IMR-90 (cell line): ENCODE measurements at regions not wholly inside any gene's neighbourhood (a gene's known extent, or its start where the extent isn't known, plus 50 kb on each side); places are given as distances from the start of the nearest gene placed in this dataset.

Experiments used
- ATAC-seq: fragments of 200-7000 bp; cut with Tn5 transposase; 2 replicates; pipeline ENCODE4 v1.9.1; 2020; ENCODE audit warnings: low read depth, mild to moderate bottlenecking, moderate library complexity
- BruUV-seq: library from RNA; stranded (reverse); fragments of 400-500 nt; replicated peaks from 2 replicates; lab custom pipeline; 2021; lab: Mats Ljungman, UMichigan
- CTCF ChIA-PET: fragments of 300-600 bp; formaldehyde crosslinking; extraction: SDS; loops from one replicate; lab custom pipeline; 2021; ENCODE audit warnings: antibody characterized with exemption; lab: Yijun Ruan, JAX
- POLR2A ChIA-PET: fragments of 300-600 bp; sonication (Branson Sonifier 250); formaldehyde crosslinking; loops from one replicate; lab custom pipeline; 2022; ENCODE audit warnings: antibody characterized with exemption; ENCODE audit not compliant: unreplicated experiment; lab: Charles Lee
- DNase-seq: peaks from one replicate; pipeline ENCODE4 v3.0.0; 2013
- H2AFZ ChIP-seq: replicated peaks from 2 replicates; pipeline ENCODE3; 2013; ENCODE audit warnings: low read length, mild to moderate bottlenecking; ENCODE audit not compliant: poor library complexity
- H2AK5ac ChIP-seq: 2 replicates; pipeline ENCODE4 v1.6.1; 2013; ENCODE audit warnings: low read depth, low read length, inconsistent platforms
- H2AK9ac ChIP-seq: replicated peaks from 2 replicates; pipeline ENCODE3; 2013; ENCODE audit warnings: mild to moderate bottlenecking, low read depth, low read length, moderate library complexity; ENCODE audit not compliant: poor library complexity
- H2BK120ac ChIP-seq: 2 replicates; pipeline ENCODE4 v1.6.1; 2013; ENCODE audit warnings: low read depth, low read length, inconsistent platforms
- H2BK15ac ChIP-seq: 3 replicates; pipeline ENCODE4 v1.6.1; 2013; ENCODE audit warnings: low read depth, low read length, inconsistent platforms
- H2BK20ac ChIP-seq: 2 replicates; pipeline ENCODE4 v1.6.1; 2013; ENCODE audit warnings: low read depth, mild to moderate bottlenecking, inconsistent platforms, low read length, moderate library complexity
- H2BK5ac ChIP-seq: 2 replicates; pipeline ENCODE4 v1.6.1; 2013; ENCODE audit warnings: mild to moderate bottlenecking, low read depth, low read length, inconsistent platforms; ENCODE audit not compliant: poor library complexity, severe bottlenecking
- H3K14ac ChIP-seq: replicated peaks from 2 replicates; pipeline ENCODE4 v1.6.1; 2013; ENCODE audit warnings: low read depth, low read length, inconsistent platforms
- H3K18ac ChIP-seq: 2 replicates; pipeline ENCODE4 v1.6.1; 2013; ENCODE audit warnings: low read depth, low read length, control low read depth
- H3K23ac ChIP-seq: 2 replicates; pipeline ENCODE4 v1.6.1; 2013; ENCODE audit warnings: low read depth, low read length, inconsistent platforms
- H3K27ac ChIP-seq: 2 replicates; pipeline ENCODE4 v1.5.1; 2013; ENCODE audit warnings: mild to moderate bottlenecking, control low read depth, low read length; ENCODE audit not compliant: insufficient read depth
- H3K27me3 ChIP-seq: 2 replicates; pipeline ENCODE4 v1.6.1; 2013; ENCODE audit warnings: low read length; ENCODE audit not compliant: control insufficient read depth, insufficient read depth
- H3K36me3 ChIP-seq: 2 replicates; pipeline ENCODE4 v1.6.1; 2013; ENCODE audit warnings: low read length, mixed read lengths; ENCODE audit not compliant: control insufficient read depth, insufficient read depth
- H3K4ac ChIP-seq: 2 replicates; pipeline ENCODE4 v1.6.1; 2013; ENCODE audit warnings: low read depth, low read length, inconsistent platforms
- H3K4me1 ChIP-seq: 2 replicates; pipeline ENCODE4 v1.6.1; 2013; ENCODE audit warnings: low read length, mixed read lengths; ENCODE audit not compliant: control insufficient read depth, insufficient read depth
- H3K4me2 ChIP-seq: 2 replicates; pipeline ENCODE4 v1.6.1; 2013; ENCODE audit warnings: low read depth, mild to moderate bottlenecking, control low read depth, low read length, moderate library complexity
- H3K4me3 ChIP-seq: 2 replicates; pipeline ENCODE4 v1.5.1; 2013; ENCODE audit warnings: low read depth, mild to moderate bottlenecking, control low read depth, low read length, moderate library complexity; ENCODE audit not compliant: insufficient read depth
- H3K56ac ChIP-seq: 2 replicates; pipeline ENCODE4 v1.6.1; 2013; ENCODE audit warnings: low read length, inconsistent platforms; ENCODE audit not compliant: insufficient read depth; ENCODE audit errors: extremely low read depth
- H3K79me1 ChIP-seq, 2 experiments: 2 replicates each; pipeline ENCODE4 v1.6.1; 2013; ENCODE audit warnings: low read length in 2 of 2, inconsistent platforms in 1 of 2, low read depth in 1 of 2
- H3K9ac ChIP-seq: 2 replicates; pipeline ENCODE4 v1.6.1; 2013; ENCODE audit warnings: low read depth, low read length, control low read depth
- H3K9me1 ChIP-seq: 2 replicates; pipeline ENCODE4 v1.6.1; 2013; ENCODE audit warnings: low read length, inconsistent platforms; ENCODE audit not compliant: insufficient read depth
- H3K9me3 ChIP-seq: 2 replicates; pipeline ENCODE4 v1.6.1; 2013; ENCODE audit warnings: low read length; ENCODE audit not compliant: control insufficient read depth, insufficient read depth
- H4K20me1 ChIP-seq: 2 replicates; pipeline ENCODE4 v1.6.1; 2013; ENCODE audit warnings: low read length, inconsistent platforms; ENCODE audit not compliant: insufficient read depth
- H4K5ac ChIP-seq: 2 replicates; pipeline ENCODE4 v1.6.1; 2013; ENCODE audit warnings: mild to moderate bottlenecking, low read depth, low read length, control low read depth
- H4K8ac ChIP-seq, 2 experiments: 2 replicates each; pipeline ENCODE4 v1.6.1; 2013; ENCODE audit warnings: low read depth in 2 of 2, low read length in 2 of 2, control low read depth in 1 of 2, inconsistent platforms in 1 of 2
- H4K91ac ChIP-seq: 2 replicates; pipeline ENCODE4 v1.6.1; 2013; ENCODE audit warnings: low read depth, low read length, inconsistent platforms; ENCODE audit not compliant: insufficient read depth
- BHLHE40 ChIP-seq: fragments of 150-350 bp; IDR thresholded peaks from 2 replicates; pipeline ENCODE4 v1.6.1; 2016; ENCODE audit warnings: mild to moderate bottlenecking, low read depth, low read length
- FOS ChIP-seq: fragments of 150-350 bp; IDR thresholded peaks from 2 replicates; pipeline ENCODE4 v1.6.1; 2016; ENCODE audit warnings: low read depth, low read length
- MAZ ChIP-seq: IDR thresholded peaks from 2 replicates; pipeline ENCODE4 v1.6.1; 2012; ENCODE audit warnings: low read depth, mild to moderate bottlenecking, low read length, improper control_type of control experiment, moderate library complexity, borderline replicate concordance
- MXI1 ChIP-seq: IDR thresholded peaks from 2 replicates; pipeline ENCODE4 v1.6.1; 2012; ENCODE audit warnings: low read depth, mild to moderate bottlenecking, low read length, moderate library complexity, borderline replicate concordance
- NFE2L2 ChIP-seq: fragments of 150-350 bp; IDR thresholded peaks from 2 replicates; pipeline ENCODE4 v1.6.1; 2016; ENCODE audit warnings: low read depth, mild to moderate bottlenecking, low read length
- POLR2A ChIP-seq: IDR thresholded peaks from 2 replicates; pipeline ENCODE4 v1.6.1; 2012; ENCODE audit warnings: mild to moderate bottlenecking, low read depth, low read length
- RAD21 ChIP-seq: IDR thresholded peaks from 2 replicates; pipeline ENCODE4 v1.6.1; 2012; ENCODE audit warnings: low read length, improper control_type of control experiment
- RCOR1 ChIP-seq: IDR thresholded peaks from 2 replicates; pipeline ENCODE4 v1.6.1; 2012; ENCODE audit warnings: mild to moderate bottlenecking, low read length, improper control_type of control experiment; ENCODE audit not compliant: insufficient replicate concordance
- RFX5 ChIP-seq: IDR thresholded peaks from 2 replicates; pipeline ENCODE4 v1.8.0; 2012; ENCODE audit warnings: low read depth, mild to moderate bottlenecking, low read length, moderate library complexity
- SMC3 ChIP-seq: fragments of 150-350 bp; IDR thresholded peaks from 2 replicates; pipeline ENCODE4 v1.6.1; 2016; ENCODE audit warnings: low read depth, mild to moderate bottlenecking, antibody characterized with exemption, low read length, moderate library complexity
- WGBS, 2 experiments: methylation state at CpG; one replicate each; pipeline versions ENCODE4 v1.1.5 to v1.1.7; 2013; ENCODE audit warnings: missing lambda C conversion rate in 2 of 2; ENCODE audit not compliant: insufficient read length in 1 of 2; ENCODE audit errors: extremely low coverage in 2 of 2; 5-methylcytosine and 5-hydroxymethylcytosine counted together
- dilution Hi-C: fragments of 300-500 bp; cut with HindIII; formaldehyde crosslinking; loops from one replicate; pipeline ENCODE4 v1.14.3; 2018; ENCODE audit warnings: low sequenced_read_pairs; ENCODE audit not compliant: unreplicated experiment
- in situ Hi-C: fragments of 300-500 bp; cut with MboI; formaldehyde crosslinking; loops from 3 replicates; pipeline ENCODE4 v1.14.3; 2019; ENCODE audit warnings: low sequenced_read_pairs, inconsistent platforms, mixed read lengths
- intact Hi-C: fragments of 100-400 bp; cut with micrococcal nuclease; formaldehyde crosslinking; loops from 2 replicates; pipeline ENCODE4 v1.10.0; 2022
- TF ChIP-seq, protein P1 (sequence below): conservative IDR thresholded peaks from 2 replicates; pipeline ENCODE4 v1.5.1; 2012; ENCODE audit warnings: mild to moderate bottlenecking, low read depth, low read length, improper control_type of control experiment

DNA sequence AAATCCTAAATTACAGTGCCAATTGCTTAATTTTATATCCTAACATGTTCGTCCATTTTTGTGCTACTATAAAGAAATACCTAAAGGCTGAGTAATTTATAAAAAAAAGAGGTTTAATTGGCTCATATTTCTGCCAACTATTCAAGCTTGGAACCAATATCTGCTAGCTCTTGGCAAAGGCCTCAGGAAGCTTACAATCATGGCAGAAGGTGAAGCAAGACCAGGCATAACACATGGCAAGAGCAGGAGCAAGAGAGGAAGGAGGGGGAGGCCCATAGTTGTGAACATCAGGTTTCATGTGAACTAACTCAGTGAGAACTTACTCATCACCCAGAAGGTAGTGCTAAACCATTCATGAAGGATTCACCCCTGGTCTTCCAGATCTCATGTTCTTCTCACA lies 494.3 kb downstream of the CCER1 start:
- Histone ChIP-seq H4K5ac (no peak overlapping the region), H3K9me1 (no peaks in the 10 kb centered on the region), H3K18ac (no peak overlapping the region), H2BK20ac (no peak overlapping the region), H3K9ac (no peak overlapping the region), H4K20me1 (no peaks in the 10 kb centered on the region), H4K91ac (no peak overlapping the region), H3K56ac (no peak overlapping the region), H3K27me3 (no peaks in the 10 kb centered on the region), H3K14ac (no peak overlapping the region), H3K4me3 (no peak overlapping the region), H2BK15ac (no peak overlapping the region), H3K23ac (no peak overlapping the region), H2AK5ac (no peak overlapping the region), H3K9me3 (no peaks in the 10 kb centered on the region), H2AK9ac (no peak overlapping the region), H4K8ac (no peak overlapping the region), H3K4ac (no peak overlapping the region), H3K36me3 (no peaks in the 10 kb centered on the region), H3K4me1 (no peaks in the 10 kb centered on the region), H3K79me1 (no peaks in the 10 kb centered on the region), H3K4me2 (no peak overlapping the region), H2BK120ac (no peak overlapping the region), H2BK5ac (no peak overlapping the region), H3K27ac (no peak overlapping the region), H2AFZ (no peak overlapping the region)
- intact Hi-C loops = no loop called here
- no peak for TF ChIP-seq MXI1
- TF ChIP-seq, protein P1, sequence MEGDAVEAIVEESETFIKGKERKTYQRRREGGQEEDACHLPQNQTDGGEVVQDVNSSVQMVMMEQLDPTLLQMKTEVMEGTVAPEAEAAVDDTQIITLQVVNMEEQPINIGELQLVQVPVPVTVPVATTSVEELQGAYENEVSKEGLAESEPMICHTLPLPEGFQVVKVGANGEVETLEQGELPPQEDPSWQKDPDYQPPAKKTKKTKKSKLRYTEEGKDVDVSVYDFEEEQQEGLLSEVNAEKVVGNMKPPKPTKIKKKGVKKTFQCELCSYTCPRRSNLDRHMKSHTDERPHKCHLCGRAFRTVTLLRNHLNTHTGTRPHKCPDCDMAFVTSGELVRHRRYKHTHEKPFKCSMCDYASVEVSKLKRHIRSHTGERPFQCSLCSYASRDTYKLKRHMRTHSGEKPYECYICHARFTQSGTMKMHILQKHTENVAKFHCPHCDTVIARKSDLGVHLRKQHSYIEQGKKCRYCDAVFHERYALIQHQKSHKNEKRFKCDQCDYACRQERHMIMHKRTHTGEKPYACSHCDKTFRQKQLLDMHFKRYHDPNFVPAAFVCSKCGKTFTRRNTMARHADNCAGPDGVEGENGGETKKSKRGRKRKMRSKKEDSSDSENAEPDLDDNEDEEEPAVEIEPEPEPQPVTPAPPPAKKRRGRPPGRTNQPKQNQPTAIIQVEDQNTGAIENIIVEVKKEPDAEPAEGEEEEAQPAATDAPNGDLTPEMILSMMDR = no peak
- no peak for TF ChIP-seq NFE2L2
- TF ChIP-seq RFX5 = no peak
- TF ChIP-seq RCOR1 = no peak
- no peak for TF ChIP-seq MAZ
- TF ChIP-seq FOS = no peak
- no peak for TF ChIP-seq BHLHE40
- no peak for TF ChIP-seq POLR2A
- no peak for TF ChIP-seq SMC3
- TF ChIP-seq RAD21 = no peak
- no peak for DNase-seq
- BruUV-seq = no TSS peak
- ChIA-PET POLR2A (no interaction called here), CTCF (no interaction called here)
- WGBS, 2 experiments = no CpG with 5 or more reads among the region's 1 CpG
- in situ Hi-C loops = no loop called here
- ATAC-seq = no peak
- dilution Hi-C loops = no loop called here
